ENCODE measurements at regions not wholly inside any gene's neighbourhood (a gene's known extent, or its start where the extent isn't known, plus 50 kb on each side); places are given as distances from the start of the nearest gene placed in this dataset.

DNA sequence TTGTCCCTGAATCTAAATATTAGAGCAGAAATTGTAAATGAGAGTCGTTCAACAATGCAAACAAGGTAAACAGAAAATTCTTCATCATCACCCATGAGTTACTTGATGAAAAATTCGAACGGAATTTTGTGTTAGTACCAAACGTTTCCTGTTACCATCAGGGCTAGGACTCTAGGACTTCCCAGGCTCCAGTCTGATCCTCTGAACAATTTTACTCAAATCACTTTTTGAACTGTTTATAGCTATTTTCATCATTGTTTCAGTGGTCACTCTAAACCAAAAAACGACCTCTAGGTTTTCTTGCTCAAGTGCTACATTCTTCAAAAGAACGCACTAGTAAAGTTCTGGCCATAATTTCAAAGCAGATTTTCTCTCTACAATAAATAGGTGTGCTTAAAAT is 273.3 kb downstream of the MREG start:
- no peak for DNase-seq
- intact Hi-C loops (cut with DNase I) = no loop called here
- 85% methylated on average over 6 of the region's 6 CpGs for WGBS
- no peak for ATAC-seq
- no peak overlapping the region for H3K4me3 ChIP-seq (ENCODE audit: low read length)
- H3K27ac ChIP-seq (ENCODE audit: low read length) = no peak overlapping the region
- H3K27me3 ChIP-seq (ENCODE audit: control insufficient read depth, insufficient read depth) = no peaks in the 10 kb centered on the region
- H3K9me3 ChIP-seq (ENCODE audit: control insufficient read depth, low read length) = no peaks in the 10 kb centered on the region
- H3K4me1 ChIP-seq (ENCODE audit: control insufficient read depth, insufficient read depth, low read length) = no peaks in the 10 kb centered on the region

DNA sequence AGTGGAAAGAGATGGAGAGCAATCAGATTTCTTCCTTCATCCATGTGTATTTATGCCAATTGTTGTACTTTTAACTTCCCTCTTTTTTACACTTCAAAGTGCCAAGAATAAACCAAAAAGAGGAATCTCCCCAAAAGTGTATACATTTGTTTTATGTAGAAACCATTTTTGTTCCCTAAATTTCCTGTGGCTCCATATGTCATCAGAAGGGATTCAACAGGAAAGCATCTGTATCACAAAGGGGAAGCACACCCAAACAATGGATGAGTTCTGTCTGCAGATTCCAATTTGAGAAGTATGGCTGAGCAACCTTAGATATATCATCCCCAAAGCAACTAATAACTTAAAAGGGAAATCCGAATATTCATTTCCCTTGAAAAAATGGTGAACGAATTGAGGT is 275.0 kb downstream of the MREG start:
- intact Hi-C loops (cut with DNase I) = no loop called here
- Histone ChIP-seq H3K9me3 (ENCODE audit: control insufficient read depth, low read length) (no peaks in the 10 kb centered on the region), H3K4me1 (ENCODE audit: control insufficient read depth, insufficient read depth, low read length) (no peaks in the 10 kb centered on the region), H3K27ac (ENCODE audit: low read length) (no peak overlapping the region), H3K4me3 (ENCODE audit: low read length) (no peak overlapping the region), H3K27me3 (ENCODE audit: control insufficient read depth, insufficient read depth) (no peaks in the 10 kb centered on the region)
- ATAC-seq (no peak), DNase-seq (no peak)
- WGBS = 91% methylated on average over 2 of the region's 2 CpGs

DNA sequence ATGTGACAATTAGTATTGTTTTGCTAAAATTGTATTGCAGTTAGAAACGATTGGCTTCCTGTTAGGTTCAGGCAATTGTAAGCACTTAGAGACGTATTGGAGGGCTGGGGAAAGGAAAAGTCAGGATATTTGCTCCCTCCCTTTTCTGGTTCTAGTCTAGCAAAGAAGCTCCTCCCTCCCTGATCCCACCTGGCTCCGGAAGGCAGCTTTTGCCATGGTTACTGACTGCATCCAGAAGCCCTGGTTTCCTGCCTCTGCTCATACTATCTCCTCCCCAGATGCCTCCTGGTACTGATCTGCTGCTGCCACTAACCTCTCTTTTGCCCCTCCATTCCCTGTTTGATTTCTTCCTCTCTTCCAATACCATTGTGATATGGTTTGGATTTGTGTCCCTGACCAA is 275.9 kb downstream of the MREG start:
- ATAC-seq (no peak), DNase-seq (no peak)
- Histone ChIP-seq H3K27ac (ENCODE audit: low read length) (no peak overlapping the region), H3K4me3 (ENCODE audit: low read length) (no peak overlapping the region), H3K9me3 (ENCODE audit: control insufficient read depth, low read length) (no peaks in the 10 kb centered on the region), H3K4me1 (ENCODE audit: control insufficient read depth, insufficient read depth, low read length) (no peaks in the 10 kb centered on the region), H3K27me3 (ENCODE audit: control insufficient read depth, insufficient read depth) (no peaks in the 10 kb centered on the region)
- intact Hi-C loops (cut with DNase I) = no loop called here
- 50% methylated on average over 3 of the region's 3 CpGs for WGBS

DNA sequence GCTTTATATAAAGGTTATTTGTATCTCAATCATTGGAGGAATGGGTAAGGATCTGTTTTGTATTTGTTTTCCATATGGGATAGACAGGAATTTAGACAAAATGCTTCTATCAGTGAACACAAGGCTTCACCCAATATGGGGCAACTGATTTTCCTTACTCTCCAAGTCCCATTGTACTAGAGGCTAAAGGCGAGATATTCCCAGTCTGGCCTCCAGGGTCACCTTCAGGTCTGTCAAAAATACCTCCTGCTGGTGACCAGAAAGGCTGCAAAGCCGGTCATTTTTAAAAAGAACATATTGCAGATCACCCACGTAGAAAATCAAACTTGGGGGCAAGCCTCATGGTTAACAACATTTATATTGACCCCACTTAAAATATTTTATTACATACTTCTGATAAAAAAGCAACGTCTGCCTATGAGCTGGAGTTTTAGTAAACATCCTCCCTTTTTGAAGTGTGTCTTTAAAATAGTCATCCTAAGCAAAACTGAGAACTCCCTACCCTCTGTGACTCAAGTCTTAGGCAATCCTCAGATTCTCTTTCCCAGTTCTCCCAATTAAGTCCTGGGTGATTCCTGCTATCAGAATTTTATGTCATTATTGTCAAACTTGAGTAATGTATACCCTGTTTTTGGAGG is 276.6 kb downstream of the MREG start:
- Histone ChIP-seq H3K27me3 (ENCODE audit: control insufficient read depth, insufficient read depth) (no peaks in the 10 kb centered on the region), H3K4me3 (ENCODE audit: low read length) (no peak overlapping the region), H3K4me1 (ENCODE audit: control insufficient read depth, insufficient read depth, low read length) (no peaks in the 10 kb centered on the region), H3K9me3 (ENCODE audit: control insufficient read depth, low read length) (no peaks in the 10 kb centered on the region), H3K27ac (ENCODE audit: low read length) (no peak overlapping the region)
- intact Hi-C loops (cut with DNase I) = no loop called here
- WGBS = 67% methylated on average over 4 of the region's 4 CpGs
- ATAC-seq (no peak), DNase-seq (no peak)

DNA sequence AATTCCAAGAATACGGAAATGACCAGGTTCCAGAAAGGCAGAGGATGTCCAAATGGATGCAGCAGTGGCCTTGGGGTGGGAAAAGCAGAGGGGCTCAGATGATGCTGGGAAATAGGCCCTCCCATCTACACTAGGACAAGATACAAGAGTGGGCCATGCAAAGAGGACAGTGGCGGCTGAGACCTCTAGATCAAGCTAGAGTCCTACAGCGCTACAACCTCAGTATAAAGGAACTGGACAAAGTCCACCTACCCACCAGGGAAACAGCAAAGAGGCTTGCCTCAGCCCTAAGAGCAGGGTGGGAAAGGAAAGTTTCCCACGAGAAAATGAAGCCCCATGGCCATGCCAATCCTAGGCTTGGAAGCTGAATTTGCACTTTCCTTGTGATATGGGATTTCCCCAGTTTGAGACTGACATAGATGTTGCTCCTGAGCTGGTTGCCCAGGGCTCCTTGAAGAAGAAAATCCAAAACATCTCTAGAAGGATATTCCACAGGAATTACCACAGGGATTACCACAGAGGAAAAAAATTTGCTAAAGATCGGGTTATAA is 282.2 kb downstream of the MREG start:
- 93% methylated on average over 5 of the region's 5 CpGs for WGBS

DNA sequence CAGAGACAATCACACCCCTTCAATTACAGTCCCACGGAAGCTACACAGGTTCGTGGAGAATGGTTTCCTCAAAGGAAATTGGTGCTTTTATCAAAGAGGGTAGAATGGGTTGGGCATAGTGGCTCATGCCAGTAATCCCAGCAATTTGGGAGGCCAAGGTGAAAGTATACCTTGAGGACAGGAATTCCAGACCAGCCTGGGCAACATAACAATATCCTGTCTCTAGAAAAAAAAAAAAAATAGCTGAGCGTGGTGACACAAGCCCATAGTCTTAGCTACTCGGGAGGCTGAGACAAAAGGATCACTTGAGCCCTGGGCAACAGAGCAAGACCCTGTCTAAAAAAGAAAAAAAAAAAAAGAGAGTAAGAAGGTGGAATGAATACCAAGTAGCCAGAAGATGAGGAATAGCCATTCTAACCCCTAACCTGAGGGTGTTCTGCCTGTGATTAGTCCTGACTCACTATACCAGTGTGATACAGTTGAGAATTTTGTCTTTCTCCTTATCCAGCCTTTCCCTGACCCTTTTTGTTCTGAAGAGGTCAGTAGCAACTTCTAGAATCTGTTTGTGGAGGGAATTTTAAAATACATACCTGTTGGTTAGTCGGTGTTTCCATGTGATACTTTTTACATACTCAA is 283.2 kb downstream of the MREG start:
- no peak for DNase-seq
- 88% methylated on average over 5 of the region's 5 CpGs for WGBS
- no peaks in the 10 kb centered on the region for H3K4me1 ChIP-seq (ENCODE audit: control insufficient read depth, insufficient read depth, low read length)
- intact Hi-C loops (cut with DNase I) = no loop called here
- H3K27ac ChIP-seq (ENCODE audit: low read length) = no peak overlapping the region
- no peaks in the 10 kb centered on the region for H3K27me3 ChIP-seq (ENCODE audit: control insufficient read depth, insufficient read depth)
- no peak for ATAC-seq
- H3K4me3 ChIP-seq (ENCODE audit: low read length) = no peak overlapping the region
- no peaks in the 10 kb centered on the region for H3K9me3 ChIP-seq (ENCODE audit: control insufficient read depth, low read length)

More for the DNA sequence above, 282.2 kb downstream of the MREG start:
- intact Hi-C loops (cut with DNase I) = no loop called here
- no peaks in the 10 kb centered on the region for H3K4me1 ChIP-seq (ENCODE audit: control insufficient read depth, insufficient read depth, low read length)
- no peaks in the 10 kb centered on the region for H3K27me3 ChIP-seq (ENCODE audit: control insufficient read depth, insufficient read depth)
- H3K27ac ChIP-seq (ENCODE audit: low read length) = no peak overlapping the region
- H3K9me3 ChIP-seq (ENCODE audit: control insufficient read depth, low read length) = no peaks in the 10 kb centered on the region
- DNase-seq = no peak
- ATAC-seq = no peak
- no peak overlapping the region for H3K4me3 ChIP-seq (ENCODE audit: low read length)

DNA sequence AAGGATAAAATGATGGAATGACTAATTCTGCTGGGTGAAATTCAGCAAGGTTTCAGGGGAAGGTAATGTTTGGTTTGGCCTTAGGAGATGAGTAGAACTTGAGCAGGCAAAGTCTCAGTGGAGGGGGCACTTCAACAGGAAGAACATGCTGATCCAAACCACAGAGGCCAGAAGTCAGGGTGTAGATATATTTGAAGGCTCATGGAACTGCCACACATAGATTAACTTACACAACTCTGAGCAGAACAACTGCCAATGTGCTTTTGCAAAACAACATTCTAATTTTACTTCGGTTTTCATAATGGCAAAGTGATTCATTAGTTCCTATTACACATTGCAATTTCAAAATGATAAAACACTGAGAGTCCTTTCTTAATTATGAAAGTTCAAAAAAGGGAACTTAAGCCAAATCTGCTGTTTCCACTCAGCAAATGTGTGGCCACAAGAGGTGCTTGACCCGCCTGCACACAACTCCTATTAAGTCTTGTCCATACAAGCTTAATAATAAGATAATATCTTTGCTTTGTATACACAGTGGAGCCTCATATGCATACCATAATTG is 284.8 kb downstream of the MREG start:
- H3K4me3 ChIP-seq (ENCODE audit: low read length) = no peak overlapping the region
- H3K9me3 ChIP-seq (ENCODE audit: control insufficient read depth, low read length) = no peaks in the 10 kb centered on the region
- DNase-seq = peak in 2 of 3 donors; percentile 16 to 18
- intact Hi-C loops (cut with DNase I) = no loop called here
- no peak overlapping the region for H3K27ac ChIP-seq (ENCODE audit: low read length)
- no peaks in the 10 kb centered on the region for H3K4me1 ChIP-seq (ENCODE audit: control insufficient read depth, insufficient read depth, low read length)
- 57% methylated on average over 2 of the region's 2 CpGs for WGBS
- ATAC-seq = peak; percentile 68 to 71
- H3K27me3 ChIP-seq (ENCODE audit: control insufficient read depth, insufficient read depth) = no peaks in the 10 kb centered on the region

DNA sequence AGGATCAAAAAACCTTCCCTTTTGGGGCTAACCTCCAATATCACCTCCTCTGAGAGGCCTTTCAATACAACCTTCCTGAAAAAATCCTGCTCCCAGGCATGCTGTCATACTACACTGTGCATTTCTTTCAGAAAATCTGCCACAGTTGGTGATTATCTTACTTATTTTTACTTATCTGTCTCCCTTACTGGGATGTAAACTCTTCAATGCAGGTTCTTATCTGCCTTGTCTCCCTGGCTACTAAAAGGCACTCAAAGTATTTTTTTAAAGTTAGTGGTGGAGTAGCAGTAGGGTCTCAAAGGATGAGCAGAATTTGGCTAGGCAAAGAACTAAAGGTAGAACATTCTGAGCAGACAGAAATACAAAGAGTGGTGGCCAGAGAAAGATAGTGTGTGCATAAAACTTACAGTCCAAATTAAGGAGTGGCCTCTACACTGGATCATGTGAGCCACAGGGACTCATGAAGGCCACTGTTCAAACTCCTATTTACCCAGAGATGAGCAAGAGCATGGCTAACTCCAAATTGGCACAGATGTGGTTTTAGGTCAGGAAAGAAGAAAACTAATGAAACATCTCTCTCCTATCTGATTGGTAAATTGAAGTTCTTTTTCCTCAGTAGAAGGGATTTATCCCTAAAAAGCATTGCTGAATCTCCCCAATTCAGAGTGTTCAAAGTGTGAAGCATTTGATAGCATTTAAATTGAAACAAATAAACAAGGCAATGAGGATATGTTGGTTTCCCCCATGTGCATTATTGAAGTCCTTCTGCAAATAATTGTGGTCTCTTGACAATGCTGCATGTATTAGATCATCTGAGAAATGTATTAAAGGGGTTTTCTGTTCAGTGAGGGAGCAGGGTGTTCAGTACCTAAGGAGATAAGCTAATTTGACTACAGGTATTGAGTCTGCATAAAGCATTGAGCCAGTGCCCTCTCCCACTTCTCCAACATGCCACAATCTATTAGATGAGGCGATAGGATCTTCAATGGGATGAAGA is 285.5 kb downstream of the MREG start:
- Histone ChIP-seq H3K9me3 (ENCODE audit: control insufficient read depth, low read length) (no peaks in the 10 kb centered on the region), H3K4me1 (ENCODE audit: control insufficient read depth, insufficient read depth, low read length) (no peaks in the 10 kb centered on the region), H3K27ac (ENCODE audit: low read length) (no peak overlapping the region), H3K27me3 (ENCODE audit: control insufficient read depth, insufficient read depth) (no peaks in the 10 kb centered on the region), H3K4me3 (ENCODE audit: low read length) (no peak overlapping the region)
- WGBS = 94% methylated on average over 1 of the region's 1 CpG
- no peak for DNase-seq
- ATAC-seq = no peak
- intact Hi-C loops (cut with DNase I) = no loop called here

DNA sequence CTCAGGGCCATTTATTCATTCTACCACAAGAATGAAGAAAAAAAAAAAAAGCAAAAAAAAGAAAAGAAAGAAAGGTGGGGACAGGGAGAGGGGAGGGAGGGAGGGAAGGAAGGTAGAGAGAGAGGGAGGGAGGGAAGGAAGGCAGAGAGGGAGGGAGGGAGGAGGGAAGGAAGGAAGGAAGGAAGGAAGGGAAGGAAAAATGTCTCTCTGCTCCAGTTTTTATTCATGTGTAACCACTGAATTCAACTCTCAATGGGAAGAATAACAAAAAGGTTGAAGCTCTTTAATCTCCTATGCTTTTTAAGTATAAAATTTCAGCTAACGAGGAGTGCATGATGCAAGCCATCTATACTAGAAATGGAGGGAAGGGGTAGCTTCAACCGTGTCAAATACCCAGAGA is 287.3 kb downstream of the MREG start:
- intact Hi-C loops (cut with DNase I) = no loop called here
- H3K27me3 ChIP-seq (ENCODE audit: control insufficient read depth, insufficient read depth) = no peaks in the 10 kb centered on the region
- H3K4me1 ChIP-seq (ENCODE audit: control insufficient read depth, insufficient read depth, low read length) = no peaks in the 10 kb centered on the region
- WGBS = 88% methylated on average over 2 of the region's 2 CpGs
- ATAC-seq = no peak
- H3K9me3 ChIP-seq (ENCODE audit: control insufficient read depth, low read length) = no peaks in the 10 kb centered on the region
- H3K4me3 ChIP-seq (ENCODE audit: low read length) = no peak overlapping the region
- H3K27ac ChIP-seq (ENCODE audit: low read length) = no peak overlapping the region
- no peak for DNase-seq

DNA sequence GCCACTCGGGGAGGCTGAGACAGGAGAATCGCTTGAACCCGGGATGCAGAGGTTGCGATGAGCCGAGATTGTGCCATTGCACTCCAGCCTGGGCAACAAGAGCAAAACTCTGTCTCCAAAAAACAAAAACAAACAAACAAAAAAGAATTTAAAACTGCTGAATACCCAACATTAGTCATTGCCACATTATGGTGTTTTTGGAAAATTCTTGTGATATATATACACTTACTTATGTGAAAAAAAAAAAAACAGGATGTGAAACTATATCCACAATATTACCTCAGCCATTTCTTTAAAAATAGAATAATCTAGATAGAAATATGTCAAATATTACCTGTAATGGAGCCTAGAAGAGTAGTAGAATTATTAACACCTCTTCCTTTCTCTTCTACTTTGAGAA is 288.3 kb upstream of the FN1 start:
- Histone ChIP-seq H3K27me3 (ENCODE audit: control insufficient read depth, insufficient read depth) (no peaks in the 10 kb centered on the region), H3K4me3 (ENCODE audit: low read length) (no peak overlapping the region), H3K27ac (ENCODE audit: low read length) (no peak overlapping the region), H3K9me3 (ENCODE audit: control insufficient read depth, low read length) (no peaks in the 10 kb centered on the region), H3K4me1 (ENCODE audit: control insufficient read depth, insufficient read depth, low read length) (no peaks in the 10 kb centered on the region)
- ATAC-seq = no peak
- WGBS = 97% methylated on average over 5 of the region's 5 CpGs
- no peak for DNase-seq
- intact Hi-C loops (cut with DNase I) = no loop called here

DNA sequence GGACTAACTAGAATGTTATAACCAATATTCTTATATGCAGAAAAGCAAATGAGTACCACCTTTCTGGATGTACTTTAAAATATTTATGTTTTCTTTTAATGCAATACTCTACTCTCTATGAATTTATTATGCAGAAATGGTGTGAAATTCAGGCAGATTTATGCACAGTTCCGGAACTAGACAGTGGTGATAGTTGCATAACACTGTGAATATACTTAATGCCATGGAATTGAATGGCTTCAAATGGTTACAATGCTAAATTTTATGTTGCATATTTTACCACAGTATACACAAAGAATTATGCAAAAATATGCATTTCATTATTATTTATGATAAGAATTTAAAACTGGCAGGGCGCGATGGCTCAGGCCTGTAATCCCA is 287.8 kb upstream of the FN1 start:
- H3K27ac ChIP-seq (ENCODE audit: low read length) = no peak overlapping the region
- no peaks in the 10 kb centered on the region for H3K9me3 ChIP-seq (ENCODE audit: control insufficient read depth, low read length)
- H3K4me3 ChIP-seq (ENCODE audit: low read length) = no peak overlapping the region
- DNase-seq (no peak), ATAC-seq (no peak)
- 97% methylated on average over 3 of the region's 3 CpGs for WGBS
- H3K27me3 ChIP-seq (ENCODE audit: control insufficient read depth, insufficient read depth) = no peaks in the 10 kb centered on the region
- no peaks in the 10 kb centered on the region for H3K4me1 ChIP-seq (ENCODE audit: control insufficient read depth, insufficient read depth, low read length)
- intact Hi-C loops (cut with DNase I) = no loop called here
